RWPE2 (cell line): ENCODE measurements at regions not wholly inside any gene's neighbourhood (a gene's known extent, or its start where the extent isn't known, plus 50 kb on each side); places are given as distances from the start of the nearest gene placed in this dataset.

Experiments used
- ATAC-seq: fragments of 200-7000 bp; cut with Tn5 transposase; 3 replicates; pipeline ENCODE4 v1.9.1; 2021; ENCODE audit warnings: low read depth
- DNase-seq: peaks from one replicate; pipeline ENCODE4 v3.0.0-alpha.2; 2020; ENCODE audit warnings: low spot score
- H3K27ac ChIP-seq: fragments of 450-650 bp; 2 replicates; pipeline ENCODE4 v1.5.1; 2017; ENCODE audit warnings: mild to moderate bottlenecking; ENCODE audit not compliant: poor library complexity, severe bottlenecking
- H3K27me3 ChIP-seq: fragments of 250-450 bp; sonication (Bioruptor Pico); 2 replicates; pipeline ENCODE4 v1.5.1; 2021; ENCODE audit warnings: mild to moderate bottlenecking, moderate library complexity; ENCODE audit not compliant: insufficient read depth, poor library complexity, severe bottlenecking
- H3K36me3 ChIP-seq: fragments of 250-450 bp; sonication (Bioruptor Pico); 2 replicates; pipeline ENCODE4 v1.5.1; 2020; ENCODE audit warnings: low read depth, mild to moderate bottlenecking, moderate library complexity
- H3K4me1 ChIP-seq: fragments of 250-450 bp; sonication (Bioruptor Pico); 2 replicates; pipeline ENCODE4 v1.5.1; 2021; ENCODE audit warnings: mild to moderate bottlenecking, moderate library complexity; ENCODE audit not compliant: insufficient read depth, poor library complexity, severe bottlenecking
- H3K4me3 ChIP-seq: fragments of 250-450 bp; sonication (Bioruptor Pico); 2 replicates; pipeline ENCODE4 v1.5.1; 2021; ENCODE audit warnings: mild to moderate bottlenecking, moderate library complexity; ENCODE audit not compliant: severe bottlenecking
- H3K9me3 ChIP-seq: fragments of 250-450 bp; sonication (Bioruptor Pico); 2 replicates; pipeline ENCODE4 v1.5.1; 2021; ENCODE audit warnings: mild to moderate bottlenecking, moderate library complexity; ENCODE audit not compliant: severe bottlenecking
- TF ChIP-seq, protein P1 (sequence below): fragments of 450-650 bp; IDR thresholded peaks from one replicate; pipeline ENCODE4 v1.5.1; 2017; ENCODE audit warnings: mild to moderate bottlenecking, moderate library complexity; ENCODE audit not compliant: poor library complexity, severe bottlenecking

DNA sequence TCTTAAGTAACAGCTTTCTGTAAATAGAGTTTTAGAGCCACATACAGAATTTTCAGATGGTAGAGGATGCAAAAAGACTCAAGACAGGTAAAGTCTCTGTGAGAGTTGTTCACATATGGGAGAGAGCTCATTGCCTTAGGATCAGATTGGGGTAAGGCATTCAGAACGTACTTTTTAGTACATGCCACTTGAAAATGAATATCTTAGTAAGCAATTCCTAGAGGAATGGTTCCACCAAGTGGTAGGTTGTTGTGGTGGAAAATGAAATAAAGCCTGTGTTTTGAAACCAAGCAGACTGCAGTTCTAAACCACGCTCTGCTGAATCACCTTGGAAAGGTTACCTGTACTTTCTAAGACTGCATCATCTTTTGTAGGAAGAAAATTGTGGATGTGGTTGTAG, 547.0 kb upstream of the LCORL start:
- Histone ChIP-seq H3K27ac (no peak overlapping the region), H3K36me3 (no peaks in the 10 kb centered on the region), H3K9me3 (no peaks in the 10 kb centered on the region), H3K27me3 (no peaks in the 10 kb centered on the region), H3K4me3 (no peak overlapping the region), H3K4me1 (no peaks in the 10 kb centered on the region)
- TF ChIP-seq, protein P1, sequence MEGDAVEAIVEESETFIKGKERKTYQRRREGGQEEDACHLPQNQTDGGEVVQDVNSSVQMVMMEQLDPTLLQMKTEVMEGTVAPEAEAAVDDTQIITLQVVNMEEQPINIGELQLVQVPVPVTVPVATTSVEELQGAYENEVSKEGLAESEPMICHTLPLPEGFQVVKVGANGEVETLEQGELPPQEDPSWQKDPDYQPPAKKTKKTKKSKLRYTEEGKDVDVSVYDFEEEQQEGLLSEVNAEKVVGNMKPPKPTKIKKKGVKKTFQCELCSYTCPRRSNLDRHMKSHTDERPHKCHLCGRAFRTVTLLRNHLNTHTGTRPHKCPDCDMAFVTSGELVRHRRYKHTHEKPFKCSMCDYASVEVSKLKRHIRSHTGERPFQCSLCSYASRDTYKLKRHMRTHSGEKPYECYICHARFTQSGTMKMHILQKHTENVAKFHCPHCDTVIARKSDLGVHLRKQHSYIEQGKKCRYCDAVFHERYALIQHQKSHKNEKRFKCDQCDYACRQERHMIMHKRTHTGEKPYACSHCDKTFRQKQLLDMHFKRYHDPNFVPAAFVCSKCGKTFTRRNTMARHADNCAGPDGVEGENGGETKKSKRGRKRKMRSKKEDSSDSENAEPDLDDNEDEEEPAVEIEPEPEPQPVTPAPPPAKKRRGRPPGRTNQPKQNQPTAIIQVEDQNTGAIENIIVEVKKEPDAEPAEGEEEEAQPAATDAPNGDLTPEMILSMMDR, result no peak
- DNase-seq (no peak), ATAC-seq (no peak)

DNA sequence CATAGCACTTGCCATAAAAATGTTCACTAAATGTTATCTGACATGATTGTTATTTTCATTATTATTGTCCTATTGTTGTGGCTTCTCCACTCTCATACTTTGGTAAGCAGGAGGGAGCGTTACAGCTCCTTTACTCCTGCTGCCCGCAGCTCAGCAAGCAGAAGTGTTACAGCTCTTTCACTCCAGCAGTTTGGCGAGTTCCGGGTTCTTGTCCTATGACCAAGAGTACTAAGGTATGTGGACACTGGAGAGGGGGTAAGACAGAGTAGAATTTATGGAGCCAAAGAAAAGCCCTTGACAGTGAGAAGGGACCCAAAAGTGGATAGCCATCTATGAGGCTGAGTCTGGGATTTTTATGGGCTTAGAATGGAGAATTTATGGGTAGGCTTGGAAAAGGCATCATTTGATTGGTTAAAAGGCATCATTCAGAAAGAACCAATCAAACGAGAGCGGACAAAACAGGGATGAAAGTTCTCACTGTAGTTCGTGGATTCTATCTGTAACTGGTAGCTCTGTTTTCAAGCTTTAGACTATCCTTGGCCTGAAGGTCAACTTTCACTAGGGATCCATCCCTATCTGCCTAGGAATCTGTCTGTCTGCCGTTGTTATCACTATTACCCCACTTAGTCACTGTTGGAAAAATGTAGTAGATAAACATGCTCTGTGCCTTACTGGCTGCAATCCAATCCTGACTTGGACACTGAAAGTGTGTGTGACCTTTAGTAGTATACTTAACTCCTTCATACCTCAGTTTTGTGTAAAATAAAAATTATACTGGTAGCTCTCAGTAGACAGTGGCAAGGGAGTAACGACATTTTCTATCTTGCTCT, 545.6 kb upstream of the LCORL start:
- H3K4me1 ChIP-seq, result no peaks in the 10 kb centered on the region
- H3K4me3 ChIP-seq, result no peak overlapping the region
- H3K9me3 ChIP-seq, result no peaks in the 10 kb centered on the region
- TF ChIP-seq, protein P1, result no peak
- no peaks in the 10 kb centered on the region for H3K36me3 ChIP-seq
- H3K27me3 ChIP-seq, result no peaks in the 10 kb centered on the region
- DNase-seq (no peak), ATAC-seq (no peak)
- no peak overlapping the region for H3K27ac ChIP-seq

- Histone ChIP-seq H3K27me3 (no peaks in the 10 kb centered on the region), H3K27ac (no peak overlapping the region), H3K4me3 (no peak overlapping the region), H3K4me1 (no peaks in the 10 kb centered on the region), H3K36me3 (no peaks in the 10 kb centered on the region), H3K9me3 (no peaks in the 10 kb centered on the region)
- TF ChIP-seq, protein P1, result no peak
- ATAC-seq (no peak), DNase-seq (no peak)
These were observed 537.9 kb upstream of the LCORL start for GRCh38 chr4:18559492-18559891.

GRCh38 chr4:18556402-18556801, 534.8 kb upstream of the LCORL start:
- ATAC-seq, result no peak
- Histone ChIP-seq H3K27ac (no peak overlapping the region), H3K4me3 (no peak overlapping the region), H3K36me3 (no peaks in the 10 kb centered on the region), H3K27me3 (no peaks in the 10 kb centered on the region), H3K4me1 (no peaks in the 10 kb centered on the region), H3K9me3 (no peaks in the 10 kb centered on the region)
- TF ChIP-seq, protein P1, result no peak
- DNase-seq, result no peak

DNA sequence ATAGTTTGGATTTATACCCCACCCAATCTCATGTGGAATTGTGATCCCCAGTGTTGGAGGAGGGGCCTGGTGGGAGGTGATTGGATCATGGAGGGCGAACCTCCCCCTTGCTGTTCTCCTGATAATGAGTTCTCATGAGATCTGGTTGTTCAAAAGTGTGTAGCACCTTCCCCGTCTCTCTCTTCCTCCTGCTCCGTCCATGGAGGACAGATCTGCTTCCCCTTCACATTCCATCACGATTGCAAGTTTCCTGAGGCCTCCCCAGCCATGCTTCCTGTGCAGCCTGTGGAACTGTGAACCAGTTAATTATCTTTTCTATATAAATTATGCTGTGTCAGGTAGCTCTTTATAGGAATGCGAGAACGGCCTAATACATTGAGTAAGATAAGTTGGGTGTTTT, 518.8 kb upstream of the LCORL start:
- no peaks in the 10 kb centered on the region for H3K9me3 ChIP-seq
- H3K4me3 ChIP-seq, result no peak overlapping the region
- no peak for DNase-seq
- H3K4me1 ChIP-seq, result no peaks in the 10 kb centered on the region
- no peaks in the 10 kb centered on the region for H3K27me3 ChIP-seq
- TF ChIP-seq, protein P1, result no peak
- H3K36me3 ChIP-seq, result no peaks in the 10 kb centered on the region
- no peak overlapping the region for H3K27ac ChIP-seq
- ATAC-seq, result no peak
